Inflammatory macrophage treated with lipopolysaccharide for 4 hours (primary cell): ENCODE measurements at regions not wholly inside any gene's neighbourhood (a gene's known extent, or its start where the extent isn't known, plus 50 kb on each side); places are given as distances from the start of the nearest gene placed in this dataset.
A peak's percentile ranks its signal among the peaks of the same experiment; 100 is the strongest.
"Not testable (repeated sequence)": the region's sequence is repeated elsewhere in the genome, so short reads cannot be mapped to it uniquely, and the experiment has no call there.

ENCODE experiments used
- DNase-seq: peaks from one replicate; pipeline ENCODE4 v3.0.0-alpha.2; 2020

DNA sequence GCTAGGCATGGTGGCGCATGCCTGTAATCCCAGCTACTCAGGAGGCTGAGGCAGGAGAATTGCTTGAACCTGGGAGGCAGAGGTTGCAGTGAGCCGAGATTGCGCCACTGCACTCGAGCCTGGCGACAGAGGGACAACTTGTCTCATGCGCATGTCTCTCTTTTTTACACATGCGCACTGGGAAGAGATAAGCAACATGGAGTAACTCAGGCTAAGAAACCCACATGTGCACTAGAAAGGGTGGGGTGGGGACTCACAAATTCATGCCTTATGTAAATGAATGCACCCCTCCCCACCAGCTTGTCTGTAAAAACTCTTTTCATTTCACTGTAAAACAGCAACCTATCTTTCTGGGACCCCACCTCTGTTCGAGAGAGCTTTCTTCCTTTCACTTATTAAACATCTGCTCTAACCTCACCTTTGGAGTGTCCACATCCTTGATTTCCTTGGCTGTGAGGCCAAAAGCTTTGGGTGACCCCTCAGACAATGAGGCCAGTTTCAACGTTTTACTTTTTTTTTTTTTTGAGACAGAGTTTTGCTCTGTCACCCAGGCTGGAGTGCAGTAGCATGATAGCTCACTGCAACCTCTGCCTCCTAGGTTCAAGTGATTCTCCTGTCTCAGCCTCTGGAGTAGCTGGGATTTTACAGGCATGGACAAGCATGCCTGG is 91.6 kb upstream of the RMP24 start:
- no peak for DNase-seq

DNA sequence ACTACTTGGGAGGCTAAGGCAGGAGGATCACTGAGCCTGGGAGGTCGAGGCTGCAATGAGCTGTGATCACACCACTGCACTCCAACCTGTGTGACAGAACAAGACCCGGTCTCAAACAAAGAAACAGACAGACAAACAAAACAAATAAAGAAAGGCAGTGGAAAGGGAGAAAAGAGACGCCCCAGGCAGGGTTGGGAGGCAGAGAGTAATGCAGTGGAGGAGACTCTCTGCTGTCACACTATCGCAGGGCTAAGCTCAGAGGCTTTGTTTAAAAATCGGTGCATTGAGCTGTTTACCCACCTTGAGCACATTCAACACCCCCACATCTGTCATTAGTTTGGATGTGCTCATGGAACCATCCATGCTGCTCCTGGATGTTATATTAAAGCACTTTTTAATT is 84.2 kb upstream of the RMP24 start:
- DNase-seq = no peak

DNA sequence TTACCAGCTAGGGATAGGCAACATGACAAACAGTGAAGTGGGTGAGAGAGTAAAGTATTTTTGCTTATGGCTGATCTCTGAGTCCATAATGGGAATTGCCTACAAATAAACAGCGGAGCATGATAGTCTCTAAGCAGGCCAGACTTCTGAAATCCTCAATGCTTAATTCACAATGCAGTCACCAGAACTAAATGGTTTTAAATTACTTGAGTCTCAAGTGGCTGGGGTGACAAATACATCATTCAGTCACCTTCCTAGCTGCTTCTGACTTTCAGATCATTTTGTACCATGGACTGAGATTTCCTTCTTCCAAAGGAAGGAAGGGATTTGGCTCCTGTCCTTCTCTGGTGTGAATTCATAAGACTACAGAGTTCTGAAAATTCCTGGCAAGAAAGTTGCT is 82.8 kb upstream of the RMP24 start:
- no peak for DNase-seq

DNA sequence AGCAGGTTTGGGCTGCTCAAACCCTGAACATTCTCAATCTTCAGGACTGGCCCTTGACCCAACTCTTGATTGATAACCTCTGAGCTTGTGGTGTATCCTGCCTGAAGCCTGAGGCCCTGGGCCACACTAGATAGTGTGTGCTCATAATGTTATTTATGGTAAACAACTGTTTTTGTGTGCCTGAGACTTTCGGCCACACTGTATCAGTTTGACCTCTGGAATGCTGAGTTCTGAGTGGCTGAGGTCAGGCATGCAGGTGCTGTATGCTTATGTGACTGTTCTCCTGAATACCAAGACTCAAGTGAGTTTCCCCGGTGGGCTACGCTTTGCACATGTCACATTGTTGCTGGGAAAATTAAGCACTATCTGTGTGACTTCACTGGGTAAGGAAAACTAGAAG is 82.2 kb upstream of the RMP24 start:
- DNase-seq = no peak

DNA sequence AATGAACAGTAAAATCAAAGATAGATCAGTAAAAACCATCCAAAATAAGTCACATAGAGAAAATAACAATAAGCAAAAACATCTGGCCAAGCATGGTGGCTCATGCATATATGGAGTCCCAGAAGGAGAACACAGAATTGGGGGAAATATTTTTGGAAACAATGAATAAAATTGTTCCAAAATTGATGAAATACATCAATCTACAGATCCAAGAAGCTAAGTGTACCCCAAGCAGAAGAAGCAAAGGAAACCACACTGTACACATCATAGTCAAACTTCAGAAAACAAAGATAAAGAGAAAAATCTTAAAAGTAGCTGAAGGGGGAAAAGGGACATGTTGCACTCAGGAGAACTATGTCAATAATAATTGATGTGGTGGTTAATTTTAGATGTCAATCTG is 80.4 kb upstream of the RMP24 start:
- DNase-seq = no peak

DNA sequence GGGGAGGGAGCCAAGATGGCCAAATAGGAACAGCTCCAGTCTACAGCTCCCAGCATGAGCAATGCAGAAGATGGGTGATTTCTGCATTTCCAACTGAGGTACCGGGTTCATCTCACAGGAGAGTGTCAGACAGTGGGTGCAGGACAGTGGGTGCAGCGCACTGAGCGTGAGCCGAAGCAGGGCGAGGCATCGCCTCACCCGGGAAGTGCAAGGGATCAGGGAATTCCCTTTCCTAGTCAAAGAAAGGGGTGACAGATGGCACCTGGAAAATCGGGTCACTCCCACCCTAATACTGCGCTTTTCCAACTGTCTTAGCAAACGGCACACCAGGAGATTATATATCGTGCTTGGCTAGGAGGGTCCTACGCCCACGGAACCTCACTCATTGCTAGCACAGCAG is 75.0 kb upstream of the RMP24 start:
- DNase-seq = not testable (repeated sequence)

DNA sequence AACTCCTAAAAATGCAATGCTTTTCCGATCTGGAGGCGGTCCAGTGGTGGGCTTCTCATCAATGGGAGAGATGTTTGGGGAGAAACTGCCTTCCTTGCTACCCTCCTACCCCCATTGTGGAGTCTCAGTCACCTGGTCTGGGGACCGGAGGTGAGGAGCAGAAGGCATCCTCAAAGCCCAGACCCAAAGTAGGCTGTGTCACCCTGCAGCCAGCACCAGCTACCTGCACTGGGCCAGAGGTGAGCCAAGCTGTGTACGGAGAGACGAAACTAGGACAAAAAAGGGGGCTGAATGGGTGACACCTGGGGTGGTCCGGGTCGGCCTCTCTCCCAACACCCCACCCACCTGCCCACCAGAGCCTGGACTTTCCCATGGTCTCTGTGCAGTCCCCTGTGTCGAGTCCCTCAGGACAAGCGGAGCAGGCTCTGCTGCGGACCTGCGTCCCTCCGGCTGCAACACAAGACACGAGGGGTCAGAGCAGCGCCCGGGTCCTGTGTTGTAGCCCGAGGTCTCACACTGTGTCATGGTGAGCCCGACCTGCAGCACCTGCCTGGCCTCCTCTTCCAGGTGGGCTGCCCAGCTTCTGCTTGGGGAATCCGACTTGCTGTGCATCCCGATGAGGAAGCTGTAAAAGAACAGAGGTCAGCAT is 68.0 kb upstream of the RMP24 start:
- DNase-seq = no peak

DNA sequence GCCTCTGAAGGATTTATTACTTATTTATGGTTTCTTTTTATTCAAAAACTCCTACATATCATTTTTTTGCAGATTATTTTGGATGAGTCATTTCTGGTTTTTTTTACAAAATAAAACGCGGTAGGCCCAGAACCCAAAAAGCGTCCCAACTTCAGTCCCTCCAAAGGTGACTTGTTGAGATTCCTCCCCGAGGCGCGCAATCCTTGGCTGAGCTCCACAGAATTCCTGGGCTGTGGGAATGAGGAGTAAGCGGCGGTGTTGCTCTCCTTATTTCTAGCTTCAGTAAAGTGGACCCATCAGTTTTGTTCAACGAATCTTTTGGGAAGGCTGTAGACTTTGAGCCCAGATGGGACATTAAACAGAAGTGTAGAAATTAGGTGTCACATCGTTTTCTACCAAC is 67.0 kb upstream of the RMP24 start:
- DNase-seq = no peak

DNA sequence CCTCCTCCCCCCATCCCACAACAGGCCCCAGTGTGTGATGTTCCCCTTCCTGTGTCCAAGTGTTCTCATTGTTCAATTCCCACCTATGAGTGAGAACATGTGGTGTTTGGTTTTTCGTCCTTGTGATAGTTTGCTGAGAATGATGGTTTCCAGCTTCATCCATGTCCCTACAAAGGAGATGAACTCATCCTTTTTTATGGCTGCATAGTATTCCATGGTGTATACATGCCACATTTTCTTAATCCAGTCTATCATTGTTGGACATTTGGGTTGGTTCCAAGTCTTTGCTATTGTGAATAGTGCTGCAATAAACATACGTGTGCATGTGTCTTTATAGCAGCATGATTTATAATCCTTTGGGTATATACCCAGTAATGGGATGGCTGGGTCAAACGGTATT is 66.2 kb upstream of the RMP24 start:
- not testable (repeated sequence) for DNase-seq

DNA sequence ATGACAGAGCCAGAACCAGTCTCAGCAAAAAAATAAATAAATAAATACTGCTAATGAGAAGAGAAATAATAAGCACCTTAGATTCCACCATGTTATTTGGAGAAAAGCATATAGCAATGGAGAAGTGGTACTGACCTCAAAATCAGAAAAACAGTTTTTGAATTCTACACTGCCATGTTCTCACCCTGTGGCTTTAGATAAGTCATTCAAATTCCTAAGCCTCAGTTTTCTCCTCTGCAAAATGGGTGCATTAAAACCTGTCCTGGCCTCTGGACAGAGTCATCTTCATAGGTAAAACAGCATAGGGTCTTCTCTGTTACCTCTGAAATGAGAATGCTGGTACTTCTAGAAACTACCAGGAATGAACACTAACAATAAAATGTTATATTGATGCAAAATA is 62.2 kb upstream of the RMP24 start:
- DNase-seq = no peak

DNA sequence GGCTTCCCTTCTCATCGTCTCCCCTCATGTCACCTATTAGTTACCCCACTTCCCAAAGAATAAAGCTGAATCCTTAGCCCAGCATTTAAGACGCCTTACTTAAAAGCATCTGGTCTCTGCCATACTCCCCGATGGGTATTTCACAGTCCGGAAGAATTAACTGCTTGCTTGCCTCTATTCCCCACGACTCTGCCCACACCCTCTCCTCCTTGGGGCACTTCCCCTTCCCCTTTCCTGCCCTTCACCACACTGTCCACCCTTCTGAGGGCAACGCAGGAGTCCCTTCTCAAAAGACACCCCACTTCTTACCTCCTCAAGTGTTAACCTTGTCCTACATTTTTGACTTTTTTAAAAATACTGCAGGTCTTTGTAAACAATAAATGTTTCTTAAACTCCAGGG is 60.1 kb upstream of the RMP24 start:
- DNase-seq = peak; percentile 18

DNA sequence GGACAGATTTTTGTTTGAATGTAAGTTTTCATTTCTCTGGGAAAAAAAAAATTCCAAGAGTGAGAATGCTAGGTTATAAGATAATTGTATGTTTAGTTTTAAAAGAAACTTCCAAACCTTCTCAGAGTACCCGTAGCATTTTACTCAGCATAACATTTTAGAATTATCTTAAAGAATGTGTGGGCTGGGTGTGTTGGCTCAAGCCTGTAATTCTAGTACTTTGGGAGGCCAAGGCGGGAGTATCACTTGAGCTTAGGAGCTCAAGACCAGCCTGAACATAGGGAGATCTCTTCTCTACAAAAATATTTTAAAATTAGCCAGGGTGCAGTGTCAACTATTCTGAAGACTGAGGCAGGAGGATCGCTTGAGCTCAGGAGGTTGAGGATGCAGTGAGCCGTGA is 57.4 kb upstream of the RMP24 start:
- no peak for DNase-seq

DNA sequence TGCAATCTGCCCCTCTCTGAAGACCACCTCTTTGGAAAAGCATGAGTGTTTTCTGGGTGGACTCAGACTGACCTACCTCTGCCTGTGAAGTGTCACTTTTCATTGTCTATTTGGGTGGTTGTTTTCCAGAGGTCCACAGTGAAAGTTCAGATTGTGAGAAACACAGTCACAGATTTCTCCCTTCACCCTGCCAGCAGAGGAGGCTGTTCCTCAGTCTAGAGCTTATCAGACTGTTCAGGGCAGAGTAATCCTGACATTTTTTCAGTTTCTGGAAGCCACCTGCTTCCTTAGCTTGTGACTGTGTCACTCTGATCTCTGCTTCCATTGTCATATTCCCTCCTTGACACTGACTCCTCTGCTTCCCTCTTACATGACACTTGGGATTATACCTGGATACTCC is 55.4 kb upstream of the RMP24 start:
- no peak for DNase-seq

DNA sequence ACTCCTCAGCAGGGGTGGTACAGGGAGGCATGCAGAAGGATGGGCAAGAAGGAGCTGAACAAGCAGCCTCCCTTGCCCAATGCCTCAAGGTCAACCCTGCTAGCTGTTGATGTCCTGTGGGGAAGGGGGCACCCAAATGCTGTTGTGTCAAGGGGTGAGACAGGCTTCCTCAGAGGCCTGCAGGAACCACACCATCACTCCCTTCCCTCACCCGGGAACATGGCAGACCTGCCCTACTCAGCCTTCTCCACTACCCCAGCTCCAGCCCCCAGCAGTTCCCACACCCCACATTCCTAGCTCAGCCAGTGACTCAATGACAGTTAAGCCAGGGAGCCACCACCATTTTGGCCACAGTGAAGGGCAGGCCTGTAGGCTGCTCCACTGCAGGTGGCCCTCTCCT is 53.9 kb upstream of the RMP24 start:
- DNase-seq = no peak

DNA sequence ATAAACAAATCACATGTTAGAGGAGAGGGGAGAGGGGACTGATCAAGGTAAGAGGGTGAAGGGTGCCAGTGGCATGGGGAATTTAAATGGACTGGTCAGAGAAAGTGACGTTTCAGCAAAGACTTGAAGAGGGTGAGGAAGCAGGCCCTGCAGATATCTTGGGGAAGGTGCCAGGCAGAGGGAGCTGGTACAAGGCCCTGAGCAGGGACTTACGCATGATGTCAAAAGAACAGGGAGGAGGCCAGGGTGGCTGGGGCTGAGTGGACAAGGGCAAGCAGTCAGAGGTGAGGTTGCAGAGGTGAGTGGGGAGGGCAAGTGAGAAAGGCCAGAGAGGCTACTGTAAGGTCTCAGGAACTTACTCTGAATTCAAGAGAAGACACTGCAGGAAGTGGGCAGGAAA is 53.3 kb upstream of the RMP24 start:
- no peak for DNase-seq

DNA sequence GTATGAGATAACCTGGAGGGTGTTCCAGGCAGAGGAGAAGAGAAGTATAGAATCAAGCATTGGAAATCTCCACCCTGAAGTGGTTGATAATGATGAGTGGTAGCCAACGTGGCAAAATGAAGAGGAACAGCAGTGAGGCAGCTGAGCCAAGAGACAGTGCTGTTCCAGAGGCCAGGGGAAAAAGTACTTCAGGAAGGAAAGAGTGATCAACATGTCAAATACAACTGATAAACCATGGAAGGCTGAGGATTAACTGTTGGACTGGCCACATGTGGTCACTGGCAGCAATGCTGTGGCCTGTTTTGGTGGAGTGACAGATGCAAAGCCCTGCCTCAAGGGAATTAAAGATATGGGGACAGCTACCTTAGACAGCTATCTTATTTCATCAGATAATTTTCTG is 51.9 kb upstream of the RMP24 start:
- no peak for DNase-seq
